H9 (cell line): ENCODE measurements at regions not wholly inside any gene's neighbourhood (a gene's known extent, or its start where the extent isn't known, plus 50 kb on each side); places are given as distances from the start of the nearest gene placed in this dataset.

Experiments used
- DNase-seq: peaks from one replicate; pipeline ENCODE4 v3.0.0-alpha.2; 2017
- H2AFZ ChIP-seq: one replicate; pipeline ENCODE4 v1.6.1; 2013; ENCODE audit warnings: mild to moderate bottlenecking, low read length, control low read depth, moderate library complexity
- H2AK5ac ChIP-seq: 2 replicates; pipeline ENCODE4 v1.6.1; 2013; ENCODE audit warnings: low read length, control low read depth, mixed read lengths; ENCODE audit not compliant: insufficient read length
- H2BK120ac ChIP-seq: one replicate; pipeline ENCODE4 v1.6.1; 2013; ENCODE audit warnings: low read depth, mild to moderate bottlenecking, low read length, control low read depth, inconsistent platforms; ENCODE audit not compliant: poor library complexity, severe bottlenecking
- H2BK12ac ChIP-seq: 2 replicates; pipeline ENCODE4 v1.6.1; 2013; ENCODE audit warnings: low read length, control low read depth, mixed read lengths, low read depth; ENCODE audit not compliant: insufficient read length
- H2BK15ac ChIP-seq: 2 replicates; pipeline ENCODE4 v1.6.1; 2013; ENCODE audit warnings: low read depth, low read length, control low read depth
- H2BK20ac ChIP-seq: one replicate; pipeline ENCODE4 v1.6.1; 2013; ENCODE audit warnings: low read depth, mild to moderate bottlenecking, low read length, control low read depth, inconsistent platforms; ENCODE audit not compliant: poor library complexity, severe bottlenecking
- H2BK5ac ChIP-seq: 2 replicates; pipeline ENCODE4 v1.6.1; 2013; ENCODE audit warnings: low read length, control low read depth, mixed read lengths; ENCODE audit not compliant: insufficient read length
- H3K14ac ChIP-seq: 2 replicates; pipeline ENCODE4 v1.6.1; 2013; ENCODE audit warnings: low read length, control low read depth; ENCODE audit not compliant: insufficient read depth
- H3K18ac ChIP-seq: 2 replicates; pipeline ENCODE4 v1.6.1; 2013; ENCODE audit warnings: low read depth, mild to moderate bottlenecking, mixed read lengths, low read length, control low read depth; ENCODE audit not compliant: insufficient read length
- H3K23ac ChIP-seq: 2 replicates; pipeline ENCODE4 v1.6.1; 2013; ENCODE audit warnings: low read length, control low read depth, mixed read lengths, low read depth; ENCODE audit not compliant: insufficient read length
- H3K23me2 ChIP-seq: 2 replicates; pipeline ENCODE4 v1.6.1; 2013; ENCODE audit warnings: low read depth, mild to moderate bottlenecking, mixed read lengths, low read length, control low read depth; ENCODE audit not compliant: insufficient read length, poor library complexity, severe bottlenecking
- H3K27ac ChIP-seq: 2 replicates; pipeline ENCODE4 v1.5.1; 2013; ENCODE audit warnings: low read length, control low read depth, mixed read lengths, low read depth; ENCODE audit not compliant: insufficient read length
- H3K27me3 ChIP-seq: 2 replicates; pipeline ENCODE4 v1.6.1; 2013; ENCODE audit warnings: low read length, control low read depth, inconsistent platforms; ENCODE audit not compliant: insufficient read depth
- H3K4ac ChIP-seq: 2 replicates; pipeline ENCODE4 v1.6.1; 2013; ENCODE audit warnings: low read depth, mild to moderate bottlenecking, control low read depth, inconsistent platforms, low read length, moderate library complexity
- H3K4me1 ChIP-seq: 2 replicates; pipeline ENCODE4 v1.6.1; 2013; ENCODE audit warnings: low read length, control low read depth, inconsistent platforms; ENCODE audit not compliant: insufficient read depth
- H3K4me2 ChIP-seq: 2 replicates; pipeline ENCODE4 v1.6.1; 2013; ENCODE audit warnings: low read length, control low read depth, mixed read lengths; ENCODE audit not compliant: insufficient read length, insufficient read depth
- H3K56ac ChIP-seq: 2 replicates; pipeline ENCODE4 v1.6.1; 2013; ENCODE audit warnings: low read depth, mild to moderate bottlenecking, mixed read lengths, low read length, control low read depth; ENCODE audit not compliant: insufficient read length
- H3K79me1 ChIP-seq: 2 replicates; pipeline ENCODE4 v1.6.1; 2013; ENCODE audit warnings: low read depth, mild to moderate bottlenecking, moderate library complexity, low read length, control low read depth, inconsistent platforms; ENCODE audit not compliant: insufficient read depth, poor library complexity, severe bottlenecking
- H3K79me2 ChIP-seq: 2 replicates; pipeline ENCODE4 v1.6.1; 2013; ENCODE audit warnings: low read length, control low read depth, inconsistent platforms; ENCODE audit not compliant: insufficient read depth
- H3K9ac ChIP-seq: 2 replicates; pipeline ENCODE4 v1.6.1; 2013; ENCODE audit warnings: low read length, control low read depth, mixed read lengths; ENCODE audit not compliant: insufficient read length; ENCODE audit errors: extremely low read depth
- H3K9me3 ChIP-seq: one replicate; pipeline ENCODE4 v1.6.1; 2013; ENCODE audit warnings: low read depth, low read length, inconsistent platforms; ENCODE audit not compliant: control insufficient read depth
- H3T11ph ChIP-seq: one replicate; pipeline ENCODE4 v1.6.1; 2013; ENCODE audit warnings: mild to moderate bottlenecking, low read length, control low read depth, inconsistent platforms
- H4K20me1 ChIP-seq: one replicate; pipeline ENCODE4 v1.6.1; 2013; ENCODE audit not compliant: control insufficient read depth, insufficient read length, insufficient read depth
- H4K5ac ChIP-seq: 2 replicates; pipeline ENCODE4 v1.6.1; 2013; ENCODE audit warnings: low read depth, mild to moderate bottlenecking, mixed read lengths, low read length, control low read depth; ENCODE audit not compliant: insufficient read length
- H4K8ac ChIP-seq: replicated peaks from 2 replicates; pipeline ENCODE4 v1.6.1; 2013; ENCODE audit warnings: low read length, control low read depth, mixed read lengths, low read depth; ENCODE audit not compliant: insufficient read length
- H4K91ac ChIP-seq: 2 replicates; pipeline ENCODE4 v1.6.1; 2013; ENCODE audit warnings: low read depth, mild to moderate bottlenecking, moderate library complexity, mixed read lengths, low read length, control low read depth; ENCODE audit not compliant: insufficient read length
- H3K27ac Mint-ChIP-seq, 3 experiments: 2 replicates in 2 of 3; 3 replicates in 1 of 3; pipeline ENCODE4 v1.8.0; 2020 to 2021; ENCODE audit warnings: mixed read lengths in 3 of 3, mild to moderate bottlenecking in 1 of 3, moderate library complexity in 1 of 3
- H3K27me3 Mint-ChIP-seq: 2 replicates; pipeline ENCODE4 v1.8.0; 2021; ENCODE audit warnings: low read depth, mild to moderate bottlenecking, moderate library complexity, mixed read lengths
- H3K36me3 Mint-ChIP-seq, 3 experiments: 2 replicates in 2 of 3; 3 replicates in 1 of 3; pipeline ENCODE4 v1.8.0; 2020 to 2021; ENCODE audit warnings: low read depth in 3 of 3, mixed read lengths in 3 of 3; ENCODE audit not compliant: insufficient read depth in 1 of 3
- H3K4me1 Mint-ChIP-seq, 2 experiments: 2 replicates each; pipeline ENCODE4 v1.8.0; 2020; ENCODE audit warnings: mixed read lengths in 2 of 2
- H3K4me3 Mint-ChIP-seq, 2 experiments: 2 replicates in 1 of 2; 3 replicates in 1 of 2; pipeline ENCODE4 v1.8.0; 2020 to 2021; ENCODE audit warnings: mild to moderate bottlenecking in 2 of 2, mixed read lengths in 2 of 2, moderate library complexity in 1 of 2
- H3K9me3 Mint-ChIP-seq, 2 experiments: 2 replicates in 1 of 2; 3 replicates in 1 of 2; pipeline ENCODE4 v1.8.0; 2020; ENCODE audit warnings: mild to moderate bottlenecking in 2 of 2, mixed read lengths in 2 of 2, moderate library complexity in 1 of 2
- WGBS: extraction: QIAGEN DNeasy Blood & Tissue Kit; methylation state at CpG from one replicate; pipeline ENCODE4 v1.1.7; 2013; ENCODE audit warnings: missing lambda C conversion rate, low lambda C conversion rate, mixed read lengths; ENCODE audit not compliant: insufficient read length; ENCODE audit errors: extremely low coverage; 5-methylcytosine and 5-hydroxymethylcytosine counted together
- TF ChIP-seq, protein P1 (sequence below): fragments of 200-600 bp; sonication (generic); conservative IDR thresholded peaks from 3 replicates; pipeline ENCODE4 v1.8.0; 2021; ENCODE audit warnings: antibody characterized with exemption, mild to moderate bottlenecking

- no peak overlapping the region for H2AK5ac ChIP-seq
- no peak overlapping the region for H3K9ac ChIP-seq
- peaks cover 4% of the 10 kb centered on the region in 2 experiments for H3K4me1 Mint-ChIP-seq
- no peak overlapping the region for H3K18ac ChIP-seq
- no peaks in the 10 kb centered on the region for H3K27me3 Mint-ChIP-seq
- H3K79me2 ChIP-seq: no peaks in the 10 kb centered on the region
- H3K4me2 ChIP-seq: no peak overlapping the region
- no peak overlapping the region for H3K4ac ChIP-seq
- no peak overlapping the region for H3K27ac Mint-ChIP-seq
- no peak for DNase-seq
- no peak overlapping the region for H3K27ac ChIP-seq
- no peak overlapping the region for H4K91ac ChIP-seq
- no CpG with 5 or more reads among the region's 1 CpG for WGBS
- H2BK5ac ChIP-seq: no peak overlapping the region
- no peaks in the 10 kb centered on the region for H3K27me3 ChIP-seq
- H3K4me3 Mint-ChIP-seq: no peak overlapping the region
- no peak overlapping the region for H4K5ac ChIP-seq
- H3K56ac ChIP-seq: no peak overlapping the region
- H3K9me3 Mint-ChIP-seq: no peaks in the 10 kb centered on the region
- no peak overlapping the region for H2BK20ac ChIP-seq
- no peak overlapping the region for H3T11ph ChIP-seq
- no peak overlapping the region for H2AFZ ChIP-seq
- H3K23ac ChIP-seq: no peak overlapping the region
- H2BK15ac ChIP-seq: no peak overlapping the region
- TF ChIP-seq, protein P1, sequence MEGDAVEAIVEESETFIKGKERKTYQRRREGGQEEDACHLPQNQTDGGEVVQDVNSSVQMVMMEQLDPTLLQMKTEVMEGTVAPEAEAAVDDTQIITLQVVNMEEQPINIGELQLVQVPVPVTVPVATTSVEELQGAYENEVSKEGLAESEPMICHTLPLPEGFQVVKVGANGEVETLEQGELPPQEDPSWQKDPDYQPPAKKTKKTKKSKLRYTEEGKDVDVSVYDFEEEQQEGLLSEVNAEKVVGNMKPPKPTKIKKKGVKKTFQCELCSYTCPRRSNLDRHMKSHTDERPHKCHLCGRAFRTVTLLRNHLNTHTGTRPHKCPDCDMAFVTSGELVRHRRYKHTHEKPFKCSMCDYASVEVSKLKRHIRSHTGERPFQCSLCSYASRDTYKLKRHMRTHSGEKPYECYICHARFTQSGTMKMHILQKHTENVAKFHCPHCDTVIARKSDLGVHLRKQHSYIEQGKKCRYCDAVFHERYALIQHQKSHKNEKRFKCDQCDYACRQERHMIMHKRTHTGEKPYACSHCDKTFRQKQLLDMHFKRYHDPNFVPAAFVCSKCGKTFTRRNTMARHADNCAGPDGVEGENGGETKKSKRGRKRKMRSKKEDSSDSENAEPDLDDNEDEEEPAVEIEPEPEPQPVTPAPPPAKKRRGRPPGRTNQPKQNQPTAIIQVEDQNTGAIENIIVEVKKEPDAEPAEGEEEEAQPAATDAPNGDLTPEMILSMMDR: no peak
- no peaks in the 10 kb centered on the region for H3K36me3 Mint-ChIP-seq
- H4K8ac ChIP-seq: no peak overlapping the region
- no peaks in the 10 kb centered on the region for H4K20me1 ChIP-seq
- H3K79me1 ChIP-seq: no peaks in the 10 kb centered on the region
- H2BK120ac ChIP-seq: no peak overlapping the region
- H2BK12ac ChIP-seq: no peak overlapping the region
- H3K4me1 ChIP-seq: no peaks in the 10 kb centered on the region
- H3K14ac ChIP-seq: no peak overlapping the region
- H3K23me2 ChIP-seq: no peaks in the 10 kb centered on the region
- H3K9me3 ChIP-seq: no peaks in the 10 kb centered on the region
These were observed 112.7 kb upstream of the FST start for GRCh38 chr5:53367727-53368126.
